ENCODE measurements at regions not wholly inside any gene's neighbourhood (a gene's known extent, or its start where the extent isn't known, plus 50 kb on each side); places are given as distances from the start of the nearest gene placed in this dataset.

GRCh38 chr9:105146677-105147076, 97.8 kb upstream of the SLC44A1 start:
- no peak for TF ChIP-seq CTCF (IDR thresholded peaks at IDR 0.05)
- TF ChIP-seq POLR2A (IDR thresholded peaks at IDR 0.05) = no peak

Measured in Peyer's patch (tissue), 4 donors.